Right lobe of liver (tissue), 4 donors: ENCODE measurements at regions not wholly inside any gene's neighbourhood (a gene's known extent, or its start where the extent isn't known, plus 50 kb on each side); places are given as distances from the start of the nearest gene placed in this dataset.

ENCODE experiments used
- CTCF ChIP-seq, 4 donors: fragments of 200-600 bp in 3 of 4; fragments of 450-650 bp in 1 of 4; IDR thresholded peaks; one replicate each; pipeline versions ENCODE4 v1.5.1 to v1.8.0; 2016 to 2022; ENCODE audit warnings: antibody characterized with exemption in 4 of 4, mild to moderate bottlenecking in 2 of 4
- POLR2A ChIP-seq: fragments of 450-650 bp; IDR thresholded peaks from one replicate; pipeline ENCODE4 v1.6.1; 2017; ENCODE audit warnings: antibody characterized with exemption, mild to moderate bottlenecking
- donor health status: DM: no; HTN: no; CAD: no.
- donor health status: DM: no; HTN: no; CAD: no.
- donor health status: DM: no; HTN: yes; CAD: no.

GRCh38 chr6:71077655-71078054 lies 120.8 kb upstream of the B3GAT2 start:
- TF ChIP-seq POLR2A, result no peak
- no peak for TF ChIP-seq CTCF (IDR thresholded peaks at IDR 0.05)
